NCI-H446 treated with DMSO at 0.1 percent for 48 hours (cell line): ENCODE measurements at regions not wholly inside any gene's neighbourhood (a gene's known extent, or its start where the extent isn't known, plus 50 kb on each side); places are given as distances from the start of the nearest gene placed in this dataset.

Source experiments
- DNase-seq: peaks from one replicate; lab custom pipeline; 2025; lab: John Stamatoyannopoulos, UW

DNA sequence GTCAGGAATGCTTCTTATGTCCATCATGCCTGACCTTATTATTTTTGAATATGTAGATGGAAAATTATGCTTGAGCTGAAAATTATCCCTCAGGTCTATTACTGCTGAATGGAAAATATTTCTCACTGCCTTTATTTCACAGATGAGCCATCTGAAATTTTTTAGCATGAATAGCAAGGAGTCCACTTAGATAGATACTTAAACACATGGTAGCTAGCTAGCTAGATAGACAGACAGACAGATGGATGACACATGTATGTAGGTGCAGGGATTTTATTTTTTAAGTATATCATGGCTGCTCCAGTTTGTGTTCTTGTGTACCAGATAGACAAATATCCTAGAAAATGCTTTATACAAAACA, 645.0 kb downstream of the MMUT start:
- DNase-seq = no peak

DNA sequence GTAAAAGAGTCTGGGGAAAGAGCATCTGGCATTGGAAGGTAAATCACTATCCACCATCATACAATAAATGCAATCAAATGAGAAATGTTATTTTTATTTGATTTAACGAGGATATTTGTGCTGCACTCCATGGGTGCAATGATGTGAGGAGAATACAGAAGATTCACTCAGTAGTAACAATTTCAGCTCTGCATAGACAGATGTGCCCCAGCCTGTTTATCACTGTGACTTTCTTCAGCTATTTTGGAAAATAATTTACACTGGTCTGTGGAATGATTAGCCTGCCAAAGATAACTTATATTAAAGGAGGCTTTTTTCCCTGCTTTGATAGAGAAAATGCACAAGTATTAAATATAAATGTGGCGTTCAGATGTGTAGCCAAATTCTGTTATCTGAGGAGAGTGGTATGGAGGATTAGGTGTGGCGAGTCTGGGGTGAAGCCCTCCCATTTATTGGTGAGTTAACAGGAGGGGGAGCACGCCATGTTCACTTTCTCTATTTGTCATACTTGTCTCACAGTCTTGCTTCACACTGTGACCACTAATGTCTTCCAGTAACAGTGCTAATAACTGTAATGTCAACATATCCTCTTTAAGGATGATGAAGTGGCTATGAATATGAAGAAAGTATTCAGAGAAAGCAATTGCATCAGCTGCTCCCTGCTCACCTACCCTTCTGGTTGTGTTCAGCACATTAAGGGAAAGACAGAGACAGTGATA, 645.6 kb downstream of the MMUT start:
- DNase-seq = no peak

DNA sequence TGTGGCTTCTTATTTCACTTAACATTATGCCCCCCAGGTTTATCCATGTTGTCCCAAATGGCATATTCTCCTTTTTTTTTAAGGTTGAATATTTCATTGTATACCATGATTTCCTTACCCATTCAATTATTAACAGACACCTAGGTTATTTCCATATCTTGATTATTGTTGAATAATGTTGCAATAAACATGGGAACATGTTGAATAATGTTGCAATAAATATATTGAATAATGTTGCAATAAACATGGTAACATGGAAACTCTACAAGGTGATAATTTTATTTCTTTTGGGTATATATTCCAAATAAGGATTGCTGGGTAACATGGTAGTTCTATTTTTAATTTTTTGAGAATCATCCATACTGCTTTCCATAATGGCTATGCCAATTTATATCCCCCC, 648.1 kb downstream of the MMUT start:
- no peak for DNase-seq

DNA sequence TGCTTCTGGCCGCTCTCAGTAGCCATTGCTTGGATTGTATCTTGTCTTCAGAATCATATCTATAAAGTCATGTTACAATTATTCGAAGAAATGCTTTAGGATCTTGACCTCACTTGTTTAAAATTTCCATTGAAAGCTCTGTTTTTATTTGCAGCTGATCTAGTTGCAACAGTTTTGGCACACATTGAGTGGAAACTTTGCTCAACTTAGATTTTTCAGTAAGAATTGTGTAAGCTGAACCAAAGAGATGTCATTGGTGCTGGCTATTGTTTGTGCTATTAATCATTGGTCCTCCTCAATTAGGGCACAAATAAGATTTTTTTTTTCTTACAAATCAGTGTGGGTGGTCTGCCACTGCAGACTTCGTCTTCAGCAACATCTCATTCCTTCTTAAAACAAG, 649.2 kb downstream of the MMUT start:
- no peak for DNase-seq

DNA sequence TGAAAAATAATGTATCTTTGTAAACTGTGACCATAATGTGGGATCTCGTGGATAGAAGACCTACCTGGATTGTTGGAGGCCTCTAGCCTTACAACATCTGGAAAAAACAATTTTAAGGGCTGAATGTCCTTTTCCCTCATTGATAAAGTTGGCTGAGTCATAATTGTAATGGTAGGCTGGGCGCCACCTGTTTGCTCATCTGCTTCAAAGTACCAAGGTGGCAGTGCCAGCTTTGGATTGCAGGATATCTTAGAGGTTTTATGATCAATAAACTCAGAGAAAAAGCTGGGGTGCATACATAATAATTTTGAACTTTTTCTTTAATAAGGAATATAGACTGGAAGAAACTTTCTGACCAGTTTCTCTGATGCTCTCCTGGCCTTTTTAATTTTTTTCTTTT, 653.4 kb downstream of the MMUT start:
- DNase-seq = no peak

DNA sequence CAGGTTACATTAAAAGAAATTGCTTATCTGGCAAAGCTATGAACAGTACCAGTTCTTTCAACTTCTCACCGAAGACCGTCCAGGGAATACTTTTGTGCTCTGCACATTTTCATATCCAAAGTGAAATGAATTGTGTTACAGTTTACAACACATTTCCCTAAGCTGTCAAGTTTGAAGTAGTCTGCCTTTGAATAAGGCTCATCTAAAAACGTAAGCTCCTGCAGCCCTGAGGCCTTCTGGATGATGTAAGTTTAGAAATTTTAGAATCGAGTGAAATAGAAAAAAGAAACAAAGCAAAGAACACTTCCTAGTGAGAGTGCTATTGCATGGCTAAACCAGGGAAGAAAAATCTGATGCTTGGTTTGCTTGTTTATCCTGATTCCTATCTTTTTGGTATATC, 653.8 kb downstream of the MMUT start:
- DNase-seq = no peak

DNA sequence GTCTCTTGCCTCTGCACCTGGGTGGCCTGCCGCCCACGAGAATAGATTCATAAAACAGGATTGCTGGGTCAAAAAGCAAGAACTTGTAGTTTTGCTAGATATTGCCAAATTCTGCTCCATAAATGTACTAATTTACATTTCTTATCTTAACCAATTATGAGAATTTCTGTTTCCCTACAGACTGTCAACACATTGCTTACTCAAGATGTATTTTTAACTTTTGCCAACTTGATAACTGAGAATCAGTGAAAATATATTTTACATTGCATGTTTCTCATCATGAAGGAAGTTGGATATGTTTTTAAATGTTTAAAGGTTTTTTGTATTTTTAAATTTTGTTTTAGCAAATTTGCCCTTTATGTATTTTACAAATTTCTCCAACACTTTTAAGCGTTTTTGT, 664.8 kb downstream of the MMUT start:
- DNase-seq = no peak

DNA sequence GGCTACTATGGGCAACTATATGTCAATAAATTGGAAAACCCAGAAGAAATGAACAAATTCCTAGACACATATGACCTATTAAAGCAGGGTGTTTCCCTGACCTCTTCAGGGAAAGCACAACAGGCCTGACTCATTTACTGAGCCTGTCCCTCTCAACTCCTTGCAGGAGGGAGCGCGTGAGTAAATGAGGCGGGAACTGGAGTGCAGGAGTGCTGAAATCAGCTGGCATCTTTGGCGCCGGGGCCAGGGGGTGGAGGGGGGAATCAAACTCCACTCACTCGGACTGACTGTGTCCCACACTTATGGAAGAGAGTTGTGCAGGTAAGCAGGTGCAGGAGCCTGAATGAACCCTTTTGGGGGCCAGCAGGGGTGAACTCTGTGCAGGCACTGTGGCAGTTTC, 671.2 kb upstream of the PTCHD4 start:
- no peak for DNase-seq

DNA sequence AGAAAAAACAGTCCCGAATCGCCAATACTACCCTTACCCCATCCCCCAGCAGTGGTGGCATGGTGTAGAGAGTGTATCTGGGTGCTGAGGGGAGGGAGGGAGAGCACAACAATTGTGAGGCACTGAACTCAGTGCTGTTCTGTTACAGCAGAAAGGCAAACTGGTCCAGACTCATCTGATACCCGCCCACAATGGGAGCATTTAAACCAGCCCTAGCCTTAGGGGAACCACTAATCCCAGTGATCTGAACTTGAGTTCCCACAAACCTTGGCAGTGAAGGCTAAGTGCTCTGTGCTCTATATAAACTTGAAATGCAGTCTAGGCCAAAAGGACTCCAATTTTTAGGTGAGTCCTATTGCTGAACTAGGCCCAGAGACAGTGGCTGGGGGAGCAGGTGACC, 666.4 kb upstream of the PTCHD4 start:
- DNase-seq = no peak

DNA sequence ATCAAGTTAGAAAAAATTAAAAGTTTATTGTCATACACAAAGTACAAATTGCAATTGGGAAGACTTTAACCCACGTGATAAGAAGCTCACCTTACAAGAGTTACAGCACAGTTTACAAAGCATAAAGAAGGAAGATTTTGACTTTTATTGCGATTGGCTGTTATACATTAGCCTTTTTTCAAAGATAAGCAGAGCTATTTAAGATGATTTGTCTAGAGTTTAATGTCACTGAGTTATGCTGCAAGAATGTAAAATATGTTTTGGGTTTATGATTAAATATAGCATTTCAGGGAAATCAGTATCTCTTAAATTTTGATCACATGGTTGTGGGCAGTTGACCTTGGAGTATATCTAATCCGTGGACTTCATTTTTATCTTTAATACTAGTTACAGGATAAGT, 664.2 kb upstream of the PTCHD4 start:
- DNase-seq = no peak

DNA sequence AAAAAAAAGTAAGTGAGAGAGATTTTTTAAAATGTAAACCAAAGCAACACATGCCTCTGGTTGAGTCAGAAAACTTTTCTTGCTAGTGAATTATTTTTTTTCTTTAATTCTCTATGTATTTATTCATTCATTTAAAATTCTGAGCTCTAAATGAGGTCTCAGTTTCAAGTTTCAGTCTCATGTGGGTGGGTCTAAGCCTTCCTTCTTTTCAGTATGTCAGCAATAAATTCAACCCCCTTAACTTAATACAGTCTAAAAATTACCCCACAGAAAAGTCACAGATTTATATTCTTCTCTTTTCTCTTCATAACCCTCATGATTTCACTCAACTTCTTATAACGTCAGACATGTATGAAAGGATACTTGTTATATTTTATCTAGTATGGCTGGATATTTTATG, 663.3 kb upstream of the PTCHD4 start:
- DNase-seq = no peak

DNA sequence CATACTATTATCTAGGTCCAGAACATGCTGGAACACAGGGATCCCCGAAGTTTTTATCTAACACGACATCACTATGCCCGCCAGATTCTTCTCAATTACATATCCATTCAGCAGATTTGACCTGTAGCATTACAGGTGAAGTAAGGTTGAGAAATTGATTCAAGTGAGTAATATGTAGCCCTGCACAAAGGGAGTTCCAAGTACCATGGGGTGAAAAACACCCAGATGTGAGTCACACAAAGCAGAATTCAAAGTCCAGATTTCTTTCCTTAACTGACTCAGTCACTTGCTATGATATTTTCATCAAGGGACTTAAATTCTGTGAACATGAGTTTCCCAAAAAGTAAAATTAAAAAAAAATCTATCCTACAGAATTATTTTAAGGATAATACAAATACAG, 655.4 kb upstream of the PTCHD4 start:
- no peak for DNase-seq

DNA sequence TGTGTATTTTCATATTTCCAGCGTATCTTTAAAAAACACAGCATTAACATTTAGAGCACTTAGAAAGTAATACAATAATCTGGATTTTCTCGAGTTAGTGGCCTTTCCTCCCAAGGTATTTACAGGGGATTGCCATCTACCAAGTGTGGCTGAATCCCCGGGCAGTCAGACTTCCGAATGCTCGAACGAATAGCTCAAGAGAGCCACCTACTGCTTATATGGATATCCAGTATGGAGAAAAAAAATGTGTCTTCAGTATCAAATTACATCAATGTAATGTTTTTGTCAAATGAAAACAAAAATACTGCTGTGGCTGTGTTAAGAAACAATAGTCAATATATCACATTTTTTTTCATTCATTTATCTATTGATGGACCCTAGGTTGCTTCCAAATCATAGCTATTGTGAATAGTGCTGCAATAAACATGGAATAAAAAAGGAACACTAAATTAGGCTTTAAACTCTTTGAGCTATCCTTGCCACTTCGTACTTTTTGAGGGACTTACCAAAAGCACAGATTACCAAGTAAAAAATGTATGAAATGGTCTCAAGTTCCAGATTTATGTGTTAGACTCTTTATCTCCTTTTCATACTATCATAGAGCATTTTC, 654.5 kb upstream of the PTCHD4 start:
- DNase-seq = peak; percentile 69

DNA sequence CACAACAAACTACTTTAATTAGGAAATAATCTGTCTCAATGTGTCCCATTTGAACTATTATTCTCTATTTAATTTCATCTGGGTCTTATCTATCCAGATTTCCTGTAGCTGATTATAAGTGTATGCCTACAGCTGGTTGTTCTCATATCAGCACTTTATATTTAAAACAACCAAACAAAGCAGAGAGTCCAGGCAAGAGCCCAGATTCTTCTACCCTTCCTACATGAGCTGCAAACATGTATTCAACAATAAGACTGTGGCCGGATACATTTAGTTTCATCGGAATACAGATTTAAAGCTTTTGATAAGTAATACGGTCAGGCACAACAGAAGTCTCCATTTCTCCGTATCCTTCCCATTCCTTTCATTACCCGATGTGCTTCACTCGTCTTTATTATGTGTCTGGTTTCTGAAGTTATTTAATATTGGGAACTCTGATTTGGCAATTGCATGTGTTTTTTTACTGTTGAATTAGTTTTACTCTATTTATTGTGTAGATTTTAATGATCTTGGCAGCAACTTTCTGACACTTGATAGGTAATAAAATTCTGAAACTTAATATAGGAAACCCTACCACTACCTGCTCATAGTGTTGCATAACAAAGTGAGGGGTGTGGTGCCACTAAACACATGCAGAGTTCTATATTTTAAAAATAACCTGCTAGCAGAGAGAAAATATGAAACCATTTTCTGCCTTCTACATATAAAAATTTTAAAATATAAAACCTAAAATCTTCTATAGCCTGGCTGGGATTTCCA, 653.5 kb upstream of the PTCHD4 start:
- no peak for DNase-seq

DNA sequence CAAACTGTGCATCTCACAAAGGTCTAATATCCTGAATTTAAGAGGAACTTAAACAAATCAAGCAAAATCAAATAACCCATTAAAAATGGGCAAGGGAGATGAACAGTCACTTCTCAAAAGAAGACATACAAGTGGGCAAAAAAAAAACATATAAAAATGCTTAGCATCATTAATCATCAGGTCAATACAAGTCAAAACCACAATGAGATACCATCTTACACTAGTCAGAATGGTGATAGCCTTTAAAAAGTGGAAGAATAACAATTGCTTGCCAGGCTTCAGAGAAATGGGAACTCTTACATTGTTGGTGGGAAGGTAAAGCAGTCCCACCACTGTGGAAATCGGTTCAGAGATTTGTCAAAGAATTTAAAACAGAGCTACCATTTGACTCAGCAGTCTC, 646.7 kb upstream of the PTCHD4 start:
- no peak for DNase-seq

DNA sequence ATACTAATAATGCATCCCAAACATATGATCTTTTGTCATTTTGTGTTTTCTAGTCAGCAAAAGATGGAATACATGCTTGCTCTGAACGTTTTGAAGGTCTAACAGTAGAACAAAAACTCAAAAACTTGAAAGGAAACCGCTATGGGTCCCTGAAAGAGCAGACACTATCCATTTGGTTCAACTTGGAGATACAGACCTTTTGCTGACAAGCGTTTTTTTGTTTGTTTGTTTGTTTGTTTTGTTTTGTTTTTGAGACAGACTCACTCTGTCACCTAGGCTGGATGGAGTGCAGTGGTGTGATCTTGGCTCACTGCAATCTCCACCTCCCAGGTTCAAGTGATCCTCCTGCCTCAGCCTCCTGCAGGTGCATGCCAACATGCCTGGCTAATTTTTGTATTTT, 644.3 kb upstream of the PTCHD4 start:
- no peak for DNase-seq

DNA sequence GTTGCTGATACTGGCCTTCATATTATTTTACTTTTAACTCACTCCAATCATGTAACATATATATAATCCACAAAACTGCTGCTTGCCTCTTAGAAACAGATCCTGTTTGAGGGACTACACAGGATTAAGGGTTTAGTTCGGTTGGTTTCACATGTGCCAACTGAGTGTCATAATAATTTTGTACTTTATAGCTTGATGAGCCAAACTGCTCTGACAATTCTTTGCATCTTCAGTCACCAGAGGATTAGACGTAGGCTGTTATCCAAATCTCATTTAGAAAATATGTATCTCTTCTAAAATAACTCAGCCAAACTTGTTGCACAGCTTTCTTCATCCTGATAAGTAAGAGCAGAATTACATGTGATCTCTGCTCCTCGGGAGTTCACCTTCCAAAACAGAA, 643.6 kb upstream of the PTCHD4 start:
- DNase-seq = no peak

DNA sequence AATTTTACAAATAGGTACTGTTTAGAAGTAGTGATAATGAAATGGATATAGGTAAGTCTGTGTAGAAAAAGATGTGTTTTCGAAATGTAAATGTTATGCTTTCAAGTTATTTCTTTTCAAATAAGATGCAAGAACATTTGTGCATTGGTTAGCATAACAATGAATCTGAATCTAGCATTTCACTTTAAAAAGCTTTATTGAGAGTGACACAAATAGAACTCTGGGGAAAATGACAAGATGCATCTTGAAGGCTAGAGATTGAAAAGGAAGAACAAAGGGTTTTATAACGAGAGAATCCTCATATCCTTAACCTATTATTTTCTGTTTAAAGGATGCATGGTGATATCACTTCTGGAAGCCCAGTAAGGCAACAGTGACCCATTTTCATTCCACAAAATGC, 639.9 kb upstream of the PTCHD4 start:
- no peak for DNase-seq

DNA sequence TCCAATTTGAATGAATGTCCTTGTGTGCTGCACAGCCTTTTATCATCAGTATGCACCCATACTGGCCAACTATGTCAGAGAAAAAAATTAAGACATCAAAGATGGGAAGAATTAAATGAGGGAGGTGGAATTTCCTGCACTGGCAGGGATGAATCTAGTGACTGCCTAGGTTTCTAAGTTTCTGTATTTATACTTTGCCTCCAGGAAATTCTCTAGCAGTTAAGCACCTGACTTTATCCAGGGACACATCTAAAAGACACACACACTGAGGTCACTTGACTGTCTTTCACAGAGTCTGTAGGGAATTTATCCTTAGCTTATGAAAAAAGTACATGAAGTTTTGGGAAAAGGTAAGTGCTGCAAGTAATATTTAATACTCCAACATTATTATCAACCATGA, 636.5 kb upstream of the PTCHD4 start:
- DNase-seq = no peak

DNA sequence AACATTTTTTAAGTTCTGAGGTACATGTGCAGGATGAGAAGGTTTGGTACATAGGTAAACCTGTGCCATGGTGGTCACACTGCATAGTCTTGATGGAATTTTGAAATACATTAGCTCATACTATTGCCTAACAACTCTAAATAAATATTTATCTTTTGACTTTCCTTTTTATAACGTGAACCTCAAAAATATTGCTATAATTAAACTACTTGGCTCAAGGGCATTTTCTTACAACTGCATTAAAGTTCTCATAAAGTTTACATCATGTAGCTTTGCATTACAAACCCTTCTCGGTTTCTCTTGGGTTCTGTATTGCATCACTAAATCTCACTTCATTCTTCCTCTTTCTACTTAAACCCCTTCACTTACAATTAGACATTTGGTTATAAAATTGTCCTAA, 636.0 kb upstream of the PTCHD4 start:
- no peak for DNase-seq

DNA sequence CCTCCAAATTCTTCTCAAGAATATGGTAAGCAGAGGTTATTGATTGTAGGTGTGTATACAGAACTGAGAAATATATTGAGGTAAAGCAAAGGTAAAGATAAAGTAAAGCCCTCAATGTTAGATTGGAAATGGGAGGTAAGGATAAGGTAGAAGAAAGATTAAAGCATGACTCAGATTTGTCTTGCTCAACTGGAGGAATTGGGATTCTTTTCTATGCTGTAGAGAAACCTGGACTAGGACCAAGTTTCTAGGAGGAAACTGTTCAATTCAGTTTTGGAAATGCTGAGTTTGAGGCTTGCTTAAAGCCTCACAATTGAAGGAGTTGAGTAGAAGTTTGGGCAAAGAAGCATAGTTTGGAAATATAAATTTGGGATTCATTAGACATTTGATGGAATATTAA, 634.0 kb upstream of the PTCHD4 start:
- DNase-seq = no peak

DNA sequence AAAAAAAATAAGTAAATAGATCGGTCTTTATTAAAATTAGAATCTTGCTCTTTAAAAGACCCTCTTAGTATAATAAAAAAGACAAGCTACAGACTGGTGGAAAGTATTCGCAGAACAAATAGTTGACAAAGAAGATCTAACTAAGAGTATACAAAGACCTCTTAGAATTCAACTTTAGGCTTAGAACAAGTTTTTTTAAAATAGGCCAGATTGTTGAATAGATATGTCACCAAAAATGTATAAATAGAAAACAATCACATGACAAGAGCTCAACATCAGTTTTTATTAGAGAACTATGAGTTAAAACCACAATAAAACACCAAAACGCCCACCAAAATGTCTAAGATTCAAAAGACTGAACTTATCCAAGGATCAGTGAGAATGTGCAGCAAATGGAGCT, 632.7 kb upstream of the PTCHD4 start:
- DNase-seq = no peak

DNA sequence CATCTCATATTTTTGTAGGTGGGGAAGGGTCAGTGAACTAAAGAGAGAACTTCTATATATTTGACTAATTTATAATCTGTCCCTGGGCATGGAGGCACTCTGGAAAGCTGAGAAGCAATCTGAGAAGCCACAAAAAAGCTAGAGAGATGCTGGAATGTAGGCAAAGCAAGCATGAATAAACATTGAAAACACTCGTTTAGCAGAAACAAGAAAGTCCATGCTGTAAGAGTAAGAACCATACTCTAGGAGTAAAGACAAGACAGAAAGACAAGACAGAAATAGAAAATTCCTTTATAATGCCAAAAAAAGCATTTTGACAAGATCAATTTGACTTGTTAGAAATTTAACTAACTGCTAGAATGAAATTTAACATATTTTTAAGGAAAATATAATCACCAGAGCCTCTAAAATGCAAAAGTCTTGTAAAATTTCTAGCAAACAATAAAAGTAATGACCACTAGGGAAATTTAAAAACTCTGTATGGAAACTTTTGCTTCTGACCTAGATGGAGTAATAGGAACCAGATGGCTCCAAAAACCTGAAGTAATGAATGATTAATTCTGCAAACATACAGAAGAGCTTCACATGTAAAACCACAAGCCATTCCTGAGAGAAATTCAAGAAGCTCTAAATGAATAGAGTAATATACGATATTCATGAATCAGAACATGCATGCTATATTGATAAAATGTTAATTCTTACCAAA, 625.7 kb upstream of the PTCHD4 start:
- DNase-seq = peak; percentile 40
